Activated T-cell treated with anti-CD3 and anti-CD28 coated beads, Interleukin-2, amount 50 U/mL, for 48 hours (primary cell): ENCODE measurements at regions not wholly inside any gene's neighbourhood (a gene's known extent, or its start where the extent isn't known, plus 50 kb on each side); places are given as distances from the start of the nearest gene placed in this dataset.

Source experiments
- DNase-seq, 2 experiments: peaks; one replicate each; pipeline ENCODE4 v3.0.0-alpha.2; 2020

GRCh38 chr20:54364919-54365318 is 110.5 kb upstream of the DOK5 start:
- DNase-seq, result no peak

GRCh38 chr20:54366669-54367344 is 108.6 kb upstream of the DOK5 start:
- no peak for DNase-seq

- no peak for DNase-seq
These were observed 106.8 kb upstream of the DOK5 start for GRCh38 chr20:54368570-54368969.

- DNase-seq, result no peak
These were observed 103.1 kb upstream of the DOK5 start for GRCh38 chr20:54372313-54372712.

- no peak for DNase-seq
These were observed 97.2 kb upstream of the DOK5 start for GRCh38 chr20:54377992-54378773.

GRCh38 chr20:54379893-54380584 is 95.4 kb upstream of the DOK5 start:
- no peak for DNase-seq

GRCh38 chr20:54382419-54382818 is 93.0 kb upstream of the DOK5 start:
- DNase-seq, result no peak

GRCh38 chr20:54385746-54386145 is 89.6 kb upstream of the DOK5 start:
- no peak for DNase-seq

- no peak for DNase-seq
These were observed 85.7 kb upstream of the DOK5 start for GRCh38 chr20:54389596-54390280.

- no peak for DNase-seq
These were observed 77.9 kb upstream of the DOK5 start for GRCh38 chr20:54397292-54398140.

- no peak for DNase-seq
These were observed 76.6 kb upstream of the DOK5 start for GRCh38 chr20:54398814-54399213.

GRCh38 chr20:54405540-54405939 is 69.9 kb upstream of the DOK5 start:
- DNase-seq, result no peak

GRCh38 chr20:54407459-54407858 is 67.9 kb upstream of the DOK5 start:
- DNase-seq, result no peak

- DNase-seq, result no peak
These were observed 59.4 kb upstream of the DOK5 start for GRCh38 chr20:54415967-54416366.

- no peak for DNase-seq
These were observed 58.6 kb upstream of the DOK5 start for GRCh38 chr20:54416770-54417169.

GRCh38 chr20:54419531-54419930 is 55.9 kb upstream of the DOK5 start:
- no peak for DNase-seq
